Duodenal mucosa (tissue), 2 donors: ENCODE measurements at regions not wholly inside any gene's neighbourhood (a gene's known extent, or its start where the extent isn't known, plus 50 kb on each side); places are given as distances from the start of the nearest gene placed in this dataset.
"Not testable (repeated sequence)": the region's sequence is repeated elsewhere in the genome, so short reads cannot be mapped to it uniquely, and the experiment has no call there.

Experiments
- H3K27ac ChIP-seq: one replicate; pipeline ENCODE4 v1.7.0; 2013; ENCODE audit warnings: low read depth, low read length
- H3K27me3 ChIP-seq, 2 donors: one replicate each; pipeline ENCODE4 v1.7.0; 2013; ENCODE audit warnings: low read length in 2 of 2, control low read depth in 1 of 2; ENCODE audit not compliant: insufficient read depth in 2 of 2, control insufficient read depth in 1 of 2
- H3K36me3 ChIP-seq, 2 donors: one replicate each; pipeline ENCODE4 v1.7.0; 2013; ENCODE audit warnings: low read length in 2 of 2, control low read depth in 1 of 2; ENCODE audit not compliant: insufficient read depth in 2 of 2, control insufficient read depth in 1 of 2
- H3K4me1 ChIP-seq, 2 donors: one replicate each; pipeline ENCODE4 v1.7.0; 2013; ENCODE audit warnings: low read length in 2 of 2, control low read depth in 1 of 2; ENCODE audit not compliant: insufficient read depth in 2 of 2, control insufficient read depth in 1 of 2
- H3K4me3 ChIP-seq, 2 donors: one replicate each; pipeline ENCODE4 v1.7.0; 2013; ENCODE audit warnings: low read length in 2 of 2, low read depth in 1 of 2
- H3K9ac ChIP-seq, 2 donors: one replicate each; pipeline ENCODE4 v1.7.0; 2013; ENCODE audit warnings: low read length in 2 of 2, low read depth in 1 of 2
- H3K9me3 ChIP-seq, 2 donors: one replicate each; pipeline ENCODE4 v1.7.0; 2013; ENCODE audit warnings: low read length in 2 of 2, control low read depth in 1 of 2; ENCODE audit not compliant: control insufficient read depth in 1 of 2

- H3K36me3 ChIP-seq, result no peaks in the 10 kb centered on the region
- no peak overlapping the region for H3K4me3 ChIP-seq
- H3K27ac ChIP-seq, result no peak overlapping the region
- no peak overlapping the region for H3K9ac ChIP-seq
- H3K27me3 ChIP-seq, result no peaks in the 10 kb centered on the region
- no peaks in the 10 kb centered on the region for H3K4me1 ChIP-seq
- H3K9me3 ChIP-seq, result peaks cover 0 to 3% of the 10 kb centered on the region in 2 donors
Measured at GRCh38 chr13:62167650-62168172, 752.1 kb upstream of the PCDH20 start.

GRCh38 chr13:62162860-62163259 is 747.2 kb upstream of the PCDH20 start:
- H3K9me3 ChIP-seq, result peaks cover 0 to 3% of the 10 kb centered on the region in 2 donors
- no peaks in the 10 kb centered on the region for H3K36me3 ChIP-seq
- H3K9ac ChIP-seq, result no peak overlapping the region
- H3K4me1 ChIP-seq, result no peaks in the 10 kb centered on the region
- H3K4me3 ChIP-seq, result no peak overlapping the region
- H3K27me3 ChIP-seq, result no peaks in the 10 kb centered on the region
- H3K27ac ChIP-seq, result no peak overlapping the region

GRCh38 chr13:62158520-62158919 is 742.9 kb upstream of the PCDH20 start:
- Histone ChIP-seq H3K27me3 (no peaks in the 10 kb centered on the region), H3K4me3 (no peak overlapping the region), H3K27ac (no peak overlapping the region), H3K36me3 (no peaks in the 10 kb centered on the region), H3K9ac (no peak overlapping the region), H3K4me1 (no peaks in the 10 kb centered on the region), H3K9me3 (peaks cover 0 to 7% of the 10 kb centered on the region in 2 donors)

GRCh38 chr13:62151724-62152123 is 736.1 kb upstream of the PCDH20 start:
- not testable (repeated sequence) for H3K36me3 ChIP-seq, H3K4me1 ChIP-seq
- peaks cover 11 to 17% of the 10 kb centered on the region in 2 donors for H3K9me3 ChIP-seq

GRCh38 chr13:62142048-62142447 is 726.4 kb upstream of the PCDH20 start:
- no peaks in the 10 kb centered on the region for H3K27me3 ChIP-seq
- H3K4me1 ChIP-seq, result no peaks in the 10 kb centered on the region
- H3K9ac ChIP-seq, result no peak overlapping the region
- H3K9me3 ChIP-seq, result peaks cover 5 to 8% of the 10 kb centered on the region in 2 donors
- H3K4me3 ChIP-seq, result no peak overlapping the region
- H3K36me3 ChIP-seq, result no peaks in the 10 kb centered on the region
- H3K27ac ChIP-seq, result no peak overlapping the region

More at GRCh38 chr13:62151724-62152123, 736.1 kb upstream of the PCDH20 start:
- not testable (repeated sequence) for H3K27me3 ChIP-seq, H3K9ac ChIP-seq, H3K27ac ChIP-seq, H3K4me3 ChIP-seq

GRCh38 chr13:62139597-62139996 is 723.9 kb upstream of the PCDH20 start:
- Histone ChIP-seq H3K4me3 (no peak overlapping the region), H3K9ac (no peak overlapping the region), H3K36me3 (no peaks in the 10 kb centered on the region), H3K27me3 (no peaks in the 10 kb centered on the region), H3K9me3 (peaks cover 5 to 8% of the 10 kb centered on the region in 2 donors), H3K4me1 (no peaks in the 10 kb centered on the region), H3K27ac (no peak overlapping the region)

GRCh38 chr13:62137629-62138405 is 722.2 kb upstream of the PCDH20 start:
- no peaks in the 10 kb centered on the region for H3K27me3 ChIP-seq
- no peak overlapping the region for H3K4me3 ChIP-seq
- no peaks in the 10 kb centered on the region for H3K36me3 ChIP-seq
- H3K9ac ChIP-seq, result no peak overlapping the region
- H3K27ac ChIP-seq, result no peak overlapping the region
- peaks cover 5 to 8% of the 10 kb centered on the region in 2 donors for H3K9me3 ChIP-seq
- H3K4me1 ChIP-seq, result no peaks in the 10 kb centered on the region

GRCh38 chr13:62131604-62132003 is 716.0 kb upstream of the PCDH20 start:
- Histone ChIP-seq H3K4me1 (no peaks in the 10 kb centered on the region), H3K9me3 (no peaks in the 10 kb centered on the region), H3K9ac (no peak overlapping the region), H3K27me3 (no peaks in the 10 kb centered on the region), H3K4me3 (no peak overlapping the region), H3K27ac (no peak overlapping the region), H3K36me3 (no peaks in the 10 kb centered on the region)

- H3K9ac ChIP-seq, result no peak overlapping the region
- H3K27ac ChIP-seq, result no peak overlapping the region
- no peak overlapping the region for H3K4me3 ChIP-seq
Measured at GRCh38 chr13:62130062-62130970, 714.7 kb upstream of the PCDH20 start.

GRCh38 chr13:62129000-62129551 is 713.4 kb upstream of the PCDH20 start:
- no peaks in the 10 kb centered on the region for H3K27me3 ChIP-seq
- H3K9me3 ChIP-seq, result no peaks in the 10 kb centered on the region
- no peaks in the 10 kb centered on the region for H3K4me1 ChIP-seq
- H3K36me3 ChIP-seq, result no peaks in the 10 kb centered on the region
- no peak overlapping the region for H3K4me3 ChIP-seq
- no peak overlapping the region for H3K9ac ChIP-seq
- no peak overlapping the region for H3K27ac ChIP-seq

More at GRCh38 chr13:62130062-62130970, 714.7 kb upstream of the PCDH20 start:
- H3K27me3 ChIP-seq, result no peaks in the 10 kb centered on the region
- no peaks in the 10 kb centered on the region for H3K36me3 ChIP-seq
- H3K9me3 ChIP-seq, result no peaks in the 10 kb centered on the region
- H3K4me1 ChIP-seq, result no peaks in the 10 kb centered on the region
